Right atrium auricular region (tissue), 2 donors: ENCODE measurements at regions not wholly inside any gene's neighbourhood (a gene's known extent, or its start where the extent isn't known, plus 50 kb on each side); places are given as distances from the start of the nearest gene placed in this dataset.
A peak's percentile ranks its signal among the peaks of the same experiment; 100 is the strongest.

Experiments used
- DNase-seq: peaks from one replicate; pipeline ENCODE4 v3.0.0-alpha.2; 2019; ENCODE audit warnings: low spot score
- H3K27ac ChIP-seq, 2 donors: fragments of 200-600 bp; sonication (generic); 1 replicate in 1 of 2; 2 replicates in 1 of 2; pipeline ENCODE4 v1.5.1; 2016 to 2019
- H3K27me3 ChIP-seq, 2 donors: fragments of 200-600 bp; sonication (generic); one replicate each; pipeline versions ENCODE4 v1.5.1 to v1.6.0; 2017 to 2019
- H3K36me3 ChIP-seq: fragments of 200-600 bp; sonication (generic); one replicate; pipeline ENCODE4 v1.5.1; 2016
- H3K4me1 ChIP-seq, 2 donors: fragments of 200-600 bp; sonication (generic); one replicate each; pipeline versions ENCODE4 v1.5.1 to v1.6.0; 2017 to 2019
- H3K4me3 ChIP-seq, 2 donors: fragments of 200-600 bp; sonication (generic); 1 replicate in 1 of 2; 2 replicates in 1 of 2; pipeline ENCODE4 v1.5.1; 2017 to 2019; ENCODE audit warnings: mild to moderate bottlenecking in 1 of 2, moderate library complexity in 1 of 2
- H3K9me3 ChIP-seq, 2 donors: fragments of 200-600 bp; sonication (generic); one replicate each; pipeline ENCODE4 v1.5.1; 2019
- CTCF ChIP-seq, 2 donors: fragments of 200-600 bp; sonication (generic); IDR thresholded peaks; one replicate each; pipeline ENCODE4 v1.5.1; 2019; ENCODE audit warnings: antibody characterized with exemption in 2 of 2

GRCh38 chr1:29974316-29974724 is 738.0 kb downstream of the PTPRU start:
- Histone ChIP-seq H3K4me3 (no peak overlapping the region), H3K27ac (no peak overlapping the region), H3K4me1 (no peaks in the 10 kb centered on the region), H3K9me3 (peaks cover 0 to 9% of the 10 kb centered on the region in 2 donors), H3K36me3 (no peaks in the 10 kb centered on the region), H3K27me3 (no peaks in the 10 kb centered on the region)
- no peak for TF ChIP-seq CTCF (IDR thresholded peaks at IDR 0.05)
- DNase-seq, result no peak

- Histone ChIP-seq H3K27me3 (no peaks in the 10 kb centered on the region), H3K27ac (no peak overlapping the region), H3K4me1 (no peaks in the 10 kb centered on the region), H3K4me3 (no peak overlapping the region), H3K9me3 (peaks cover 0 to 9% of the 10 kb centered on the region in 2 donors), H3K36me3 (no peaks in the 10 kb centered on the region)
- peak; percentile 23 for DNase-seq
- TF ChIP-seq CTCF (IDR thresholded peaks at IDR 0.05), result no peak
Observed at GRCh38 chr1:29973406-29973805, 737.1 kb downstream of the PTPRU start.

- no peaks in the 10 kb centered on the region for H3K4me1 ChIP-seq
- H3K27ac ChIP-seq, result no peak overlapping the region
- H3K27me3 ChIP-seq, result no peaks in the 10 kb centered on the region
- H3K4me3 ChIP-seq, result no peak overlapping the region
- H3K36me3 ChIP-seq, result no peaks in the 10 kb centered on the region
- no peak for DNase-seq
- no peak for TF ChIP-seq CTCF (IDR thresholded peaks at IDR 0.05)
- peaks cover 0 to 3% of the 10 kb centered on the region in 2 donors for H3K9me3 ChIP-seq
Observed at GRCh38 chr1:29972421-29973053, 736.2 kb downstream of the PTPRU start.

- H3K27me3 ChIP-seq, result no peaks in the 10 kb centered on the region
- H3K4me1 ChIP-seq, result no peaks in the 10 kb centered on the region
- H3K4me3 ChIP-seq, result no peak overlapping the region
- no peaks in the 10 kb centered on the region for H3K36me3 ChIP-seq
- H3K27ac ChIP-seq, result no peak overlapping the region
- no peak for TF ChIP-seq CTCF (IDR thresholded peaks at IDR 0.05)
- H3K9me3 ChIP-seq, result no peaks in the 10 kb centered on the region
- DNase-seq, result peak; percentile 34
Observed at GRCh38 chr1:29971703-29972102, 735.4 kb downstream of the PTPRU start.

- Histone ChIP-seq H3K27me3 (no peaks in the 10 kb centered on the region), H3K4me3 (no peak overlapping the region), H3K9me3 (no peaks in the 10 kb centered on the region), H3K27ac (no peak overlapping the region), H3K4me1 (no peaks in the 10 kb centered on the region), H3K36me3 (no peaks in the 10 kb centered on the region)
- TF ChIP-seq CTCF (IDR thresholded peaks at IDR 0.05), result no peak
- DNase-seq, result peak; percentile 16
Observed at GRCh38 chr1:29970747-29971325, 734.5 kb downstream of the PTPRU start.

- Histone ChIP-seq H3K27me3 (no peaks in the 10 kb centered on the region), H3K9me3 (no peaks in the 10 kb centered on the region), H3K36me3 (no peaks in the 10 kb centered on the region), H3K27ac (no peak overlapping the region), H3K4me3 (no peak overlapping the region), H3K4me1 (no peaks in the 10 kb centered on the region)
- no peak for DNase-seq
- no peak for TF ChIP-seq CTCF (IDR thresholded peaks at IDR 0.05)
Observed at GRCh38 chr1:29969576-29969975, 733.3 kb downstream of the PTPRU start.
